Activated CD8-positive, alpha-beta T cell treated with anti-CD3 and anti-CD28 coated beads for 36 hours (primary cell): ENCODE measurements at regions not wholly inside any gene's neighbourhood (a gene's known extent, or its start where the extent isn't known, plus 50 kb on each side); places are given as distances from the start of the nearest gene placed in this dataset.

Experiments
- ATAC-seq: fragments of 200-7000 bp; cut with Tn5 transposase; one replicate; pipeline ENCODE4 v1.10.0; 2021; ENCODE audit warnings: mild to moderate bottlenecking, moderate library complexity
- CTCF ChIA-PET: fragments of 350-600 bp; sonication (Branson Sonifier 250); formaldehyde crosslinking; loops from one replicate; lab custom pipeline; 2021; ENCODE audit warnings: antibody characterized with exemption; lab: Charles Lee
- POLR2A ChIA-PET: fragments of 350-600 bp; sonication (Branson Sonifier 250); formaldehyde crosslinking; loops from one replicate; lab custom pipeline; 2021; ENCODE audit warnings: antibody characterized with exemption; lab: Charles Lee
- DNase-seq: peaks from one replicate; pipeline ENCODE4 v3.0.0-alpha.2; 2020
- H3K27ac Mint-ChIP-seq: one replicate; pipeline ENCODE4 v1.8.0; 2021; ENCODE audit warnings: mild to moderate bottlenecking, mixed read lengths
- H3K27me3 Mint-ChIP-seq: one replicate; pipeline ENCODE4 v1.8.0; 2021; ENCODE audit warnings: mixed read lengths
- H3K36me3 Mint-ChIP-seq: one replicate; pipeline ENCODE4 v1.8.0; 2021; ENCODE audit warnings: low read depth, mixed read lengths
- H3K4me1 Mint-ChIP-seq: one replicate; pipeline ENCODE4 v1.8.0; 2021; ENCODE audit warnings: low read depth, mixed read lengths
- H3K4me3 Mint-ChIP-seq: one replicate; pipeline ENCODE4 v1.8.0; 2021; ENCODE audit warnings: mild to moderate bottlenecking, moderate library complexity, mixed read lengths
- H3K9me3 Mint-ChIP-seq: one replicate; pipeline ENCODE4 v1.8.0; 2021; ENCODE audit warnings: mixed read lengths
- CTCF ChIP-seq: fragments of 200-600 bp; IDR thresholded peaks from one replicate; pipeline ENCODE4 v1.8.0; 2022; ENCODE audit warnings: antibody characterized with exemption, mild to moderate bottlenecking
- intact Hi-C: fragments of 100-400 bp; cut with micrococcal nuclease; formaldehyde crosslinking; loops from one replicate; pipeline ENCODE4 v1.10.0; 2022

DNA sequence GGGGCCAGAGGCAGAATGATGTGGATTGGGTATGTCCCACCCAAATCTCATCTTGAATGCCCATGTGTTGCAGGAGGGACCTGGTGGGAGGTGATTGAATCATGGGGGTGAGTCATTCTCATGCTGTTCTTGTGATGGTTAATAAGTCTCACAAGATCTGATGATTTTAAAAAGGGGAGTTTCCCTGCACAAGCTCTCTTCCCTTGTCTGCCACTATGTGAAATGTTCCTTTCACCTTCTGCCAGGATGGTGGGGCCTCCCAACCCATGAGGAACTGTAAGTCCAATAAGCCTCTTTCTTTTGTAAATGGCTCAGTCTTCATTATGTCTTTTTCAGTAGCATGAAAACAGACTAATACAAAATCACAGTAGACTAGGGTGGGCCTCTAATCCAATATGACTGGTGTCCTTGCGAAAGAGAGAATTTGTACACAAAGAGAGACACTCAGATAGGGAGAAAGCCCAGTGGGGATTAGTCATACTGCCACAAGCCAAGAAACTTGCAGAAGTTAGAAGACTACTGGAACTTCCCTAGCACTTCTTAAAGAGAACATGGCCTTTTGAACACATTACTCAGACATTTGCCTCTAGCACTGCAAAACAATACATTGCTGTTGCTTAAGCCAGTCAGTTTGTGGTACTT, 68.4 kb downstream of the ANXA1 start:
- DNase-seq (peak; percentile 71), ATAC-seq (peak; percentile 90)
- Mint-ChIP-seq H3K4me1 (peaks cover 25% of the 10 kb centered on the region), H3K4me3 (no peak overlapping the region), H3K9me3 (peaks cover 3% of the 10 kb centered on the region), H3K27ac (peak overlapping the region; percentile 89), H3K36me3 (no peaks in the 10 kb centered on the region), H3K27me3 (peaks cover 32% of the 10 kb centered on the region)
- intact Hi-C loops: no loop called here
- ChIA-PET CTCF (interaction anchor here (1.0 kb wide), 1 partner anchor 19 kb away, joined by 3 read pairs; no protein-coding TSS in a partner anchor), POLR2A (no interaction called here)
- TF ChIP-seq CTCF: no peak

DNA sequence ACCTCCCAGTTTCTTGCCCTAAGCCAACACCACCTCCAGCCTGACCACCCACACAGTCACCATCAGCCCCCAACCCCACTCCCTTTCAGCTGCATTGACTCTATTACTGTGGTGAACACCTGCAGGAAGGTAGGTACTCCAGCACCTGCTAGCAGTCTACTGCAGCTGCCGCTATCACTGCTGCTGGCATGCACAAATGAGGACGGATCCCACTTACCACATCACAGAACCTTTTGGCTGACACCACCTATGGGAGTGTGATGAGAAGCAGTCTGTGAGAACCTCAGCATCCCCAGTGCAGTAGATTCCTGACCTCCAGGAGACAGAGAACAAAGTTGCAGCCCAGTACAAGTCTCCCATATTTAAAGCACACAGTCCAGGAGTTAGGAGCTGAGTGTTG, 71.9 kb downstream of the ANXA1 start:
- no peak for TF ChIP-seq CTCF

DNA sequence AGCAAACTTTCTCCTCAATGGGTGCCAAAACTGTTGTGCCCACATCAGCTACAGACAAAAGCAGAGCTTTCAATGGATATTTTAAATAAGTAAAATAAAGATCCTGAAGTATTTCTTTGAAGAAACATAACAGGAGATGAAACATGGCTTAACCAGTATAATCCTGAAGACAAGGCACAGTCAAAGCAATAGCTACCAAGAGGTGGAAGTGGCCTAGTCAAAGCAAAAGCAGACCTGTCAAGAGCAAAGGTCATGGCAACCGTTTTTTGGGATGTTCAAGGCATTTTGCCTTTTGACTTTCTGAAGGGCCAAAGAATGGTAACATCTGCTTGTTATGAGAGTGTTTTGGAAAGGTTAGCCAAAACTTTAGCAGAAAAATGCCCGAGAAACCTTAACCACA, 77.9 kb downstream of the ANXA1 start:
- TF ChIP-seq CTCF: no peak
- DNase-seq (no peak), ATAC-seq (no peak)
- no peak overlapping the region for H3K27ac Mint-ChIP-seq
- H3K27me3 Mint-ChIP-seq: peaks cover 7% of the 10 kb centered on the region
- peaks cover 6% of the 10 kb centered on the region for H3K4me1 Mint-ChIP-seq
- ChIA-PET CTCF (no interaction called here), POLR2A (no interaction called here)
- no peaks in the 10 kb centered on the region for H3K36me3 Mint-ChIP-seq
- no peak overlapping the region for H3K4me3 Mint-ChIP-seq
- intact Hi-C loops: no loop called here
- H3K9me3 Mint-ChIP-seq: no peaks in the 10 kb centered on the region

More for the DNA sequence above, 71.9 kb downstream of the ANXA1 start:
- ChIA-PET POLR2A (no interaction called here), CTCF (no interaction called here)
- DNase-seq: no peak
- Mint-ChIP-seq H3K9me3 (peaks cover 3% of the 10 kb centered on the region), H3K4me3 (no peak overlapping the region), H3K27ac (no peak overlapping the region), H3K36me3 (no peaks in the 10 kb centered on the region), H3K27me3 (peaks cover 20% of the 10 kb centered on the region), H3K4me1 (peaks cover 17% of the 10 kb centered on the region)
- intact Hi-C loops: no loop called here
- no peak for ATAC-seq

DNA sequence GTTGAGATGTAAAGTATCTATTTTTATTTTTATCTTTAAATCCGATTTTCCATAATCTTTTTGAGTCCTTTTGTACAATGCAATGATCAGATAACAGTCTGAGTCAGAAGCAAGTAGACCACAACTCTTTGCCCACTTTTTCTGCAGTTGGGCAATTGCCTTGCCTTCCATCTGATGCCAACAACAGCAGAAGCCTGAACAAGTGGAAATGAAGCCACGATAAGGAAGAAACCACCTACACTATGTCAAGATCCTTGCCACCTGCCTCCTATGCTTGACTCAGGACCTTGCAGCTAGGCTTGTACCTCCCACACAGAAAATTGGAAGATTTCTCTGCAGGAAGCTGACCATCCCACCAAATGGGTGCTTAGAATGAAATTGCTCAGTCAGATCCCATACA, 78.6 kb downstream of the ANXA1 start:
- Mint-ChIP-seq H3K36me3 (no peaks in the 10 kb centered on the region), H3K27me3 (peaks cover 7% of the 10 kb centered on the region), H3K4me3 (no peak overlapping the region), H3K27ac (no peak overlapping the region), H3K4me1 (peaks cover 6% of the 10 kb centered on the region), H3K9me3 (no peaks in the 10 kb centered on the region)
- intact Hi-C loops: no loop called here
- no peak for ATAC-seq
- ChIA-PET POLR2A (no interaction called here), CTCF (no interaction called here)
- no peak for DNase-seq
- no peak for TF ChIP-seq CTCF

GRCh38 chr9:73231203-73231602, 79.5 kb downstream of the ANXA1 start:
- Mint-ChIP-seq H3K27ac (no peak overlapping the region), H3K4me3 (no peak overlapping the region), H3K27me3 (peaks cover 9% of the 10 kb centered on the region), H3K36me3 (no peaks in the 10 kb centered on the region), H3K9me3 (no peaks in the 10 kb centered on the region), H3K4me1 (peaks cover 6% of the 10 kb centered on the region)
- ChIA-PET POLR2A (no interaction called here), CTCF (no interaction called here)
- no peak for TF ChIP-seq CTCF
- DNase-seq: no peak
- intact Hi-C loops: no loop called here
- ATAC-seq: no peak
